ENCODE measurements at regions not wholly inside any gene's neighbourhood (a gene's known extent, or its start where the extent isn't known, plus 50 kb on each side); places are given as distances from the start of the nearest gene placed in this dataset.

DNA sequence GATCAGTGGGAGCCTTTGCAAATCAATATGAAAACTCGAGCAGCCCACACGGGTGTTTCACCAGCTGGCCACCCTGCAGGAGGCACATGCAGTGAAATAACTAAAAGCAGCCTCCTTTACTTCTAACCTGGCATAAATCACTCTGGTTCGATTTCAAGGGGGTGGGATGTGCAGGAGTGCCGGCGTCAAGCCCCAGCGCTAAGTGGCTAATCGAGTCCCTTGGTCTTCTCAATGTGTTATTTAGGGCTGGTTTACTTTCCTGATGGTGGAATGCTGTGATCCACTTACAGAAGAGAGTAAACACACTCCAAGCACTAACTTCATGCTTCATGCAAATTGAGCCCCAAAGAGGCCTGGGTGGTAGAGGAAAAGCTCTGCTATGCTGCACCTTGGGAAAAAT is 109.4 kb downstream of the TMEM174 start:
- TF ChIP-seq YY1 (IDR thresholded peaks at IDR 0.05; ENCODE audit: low read depth) (no peak), EP300 (IDR thresholded peaks at IDR 0.05; ENCODE audit: borderline replicate concordance) (no peak), NFIC (IDR thresholded peaks at IDR 0.05) (no peak), MAX (IDR thresholded peaks at IDR 0.05) (no peak), EGR1 (IDR thresholded peaks at IDR 0.05) (no peak), TAF1 (IDR thresholded peaks at IDR 0.05; ENCODE audit: low read depth) (no peak), TEAD4 (IDR thresholded peaks at IDR 0.05) (no peak), RAD21 (IDR thresholded peaks at IDR 0.05; ENCODE audit: low read depth) (no peak), CREB1 (IDR thresholded peaks at IDR 0.05; ENCODE audit: low read depth) (no peak), TCF12 (IDR thresholded peaks at IDR 0.05; ENCODE audit: low read depth) (no peak), FOXM1 (IDR thresholded peaks at IDR 0.05; ENCODE audit: borderline replicate concordance, low read depth) (no peak), ZBTB7A (IDR thresholded peaks at IDR 0.05; ENCODE audit: low read depth) (no peak), USF1 (IDR thresholded peaks at IDR 0.05) (no peak)
- TF ChIP-seq, protein P1, sequence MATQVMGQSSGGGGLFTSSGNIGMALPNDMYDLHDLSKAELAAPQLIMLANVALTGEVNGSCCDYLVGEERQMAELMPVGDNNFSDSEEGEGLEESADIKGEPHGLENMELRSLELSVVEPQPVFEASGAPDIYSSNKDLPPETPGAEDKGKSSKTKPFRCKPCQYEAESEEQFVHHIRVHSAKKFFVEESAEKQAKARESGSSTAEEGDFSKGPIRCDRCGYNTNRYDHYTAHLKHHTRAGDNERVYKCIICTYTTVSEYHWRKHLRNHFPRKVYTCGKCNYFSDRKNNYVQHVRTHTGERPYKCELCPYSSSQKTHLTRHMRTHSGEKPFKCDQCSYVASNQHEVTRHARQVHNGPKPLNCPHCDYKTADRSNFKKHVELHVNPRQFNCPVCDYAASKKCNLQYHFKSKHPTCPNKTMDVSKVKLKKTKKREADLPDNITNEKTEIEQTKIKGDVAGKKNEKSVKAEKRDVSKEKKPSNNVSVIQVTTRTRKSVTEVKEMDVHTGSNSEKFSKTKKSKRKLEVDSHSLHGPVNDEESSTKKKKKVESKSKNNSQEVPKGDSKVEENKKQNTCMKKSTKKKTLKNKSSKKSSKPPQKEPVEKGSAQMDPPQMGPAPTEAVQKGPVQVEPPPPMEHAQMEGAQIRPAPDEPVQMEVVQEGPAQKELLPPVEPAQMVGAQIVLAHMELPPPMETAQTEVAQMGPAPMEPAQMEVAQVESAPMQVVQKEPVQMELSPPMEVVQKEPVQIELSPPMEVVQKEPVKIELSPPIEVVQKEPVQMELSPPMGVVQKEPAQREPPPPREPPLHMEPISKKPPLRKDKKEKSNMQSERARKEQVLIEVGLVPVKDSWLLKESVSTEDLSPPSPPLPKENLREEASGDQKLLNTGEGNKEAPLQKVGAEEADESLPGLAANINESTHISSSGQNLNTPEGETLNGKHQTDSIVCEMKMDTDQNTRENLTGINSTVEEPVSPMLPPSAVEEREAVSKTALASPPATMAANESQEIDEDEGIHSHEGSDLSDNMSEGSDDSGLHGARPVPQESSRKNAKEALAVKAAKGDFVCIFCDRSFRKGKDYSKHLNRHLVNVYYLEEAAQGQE (IDR thresholded peaks at IDR 0.05; ENCODE audit: low read depth) = no peak

All from Ishikawa (cell line).